B cell (primary cell): ENCODE measurements at regions not wholly inside any gene's neighbourhood (a gene's known extent, or its start where the extent isn't known, plus 50 kb on each side); places are given as distances from the start of the nearest gene placed in this dataset.

ENCODE experiments used
- ATAC-seq: fragments of 200-7000 bp; cut with Tn5 transposase; one replicate; pipeline ENCODE4 v1.10.0; 2021; ENCODE audit warnings: low read depth, mild to moderate bottlenecking, moderate number of reproducible peaks, moderate library complexity
- CTCF ChIA-PET: fragments of 350-600 bp; sonication (Branson Sonifier 250); formaldehyde crosslinking; loops from one replicate; lab custom pipeline; 2021; ENCODE audit warnings: antibody characterized with exemption, inconsistent platforms; lab: Charles Lee
- POLR2A ChIA-PET: fragments of 350-600 bp; sonication (Branson Sonifier 250); formaldehyde crosslinking; loops from one replicate; lab custom pipeline; 2021; ENCODE audit warnings: antibody characterized with exemption; lab: Charles Lee
- DNase-seq: peaks from one replicate; pipeline ENCODE4 v3.0.0; 2013
- H2AFZ ChIP-seq: 2 replicates; pipeline ENCODE4 v1.6.1; 2012; ENCODE audit warnings: mild to moderate bottlenecking, low read depth, low read length; ENCODE audit not compliant: insufficient read depth, poor library complexity, severe bottlenecking
- H3K27ac ChIP-seq, 2 donors: 1 replicate in 1 of 2; 2 replicates in 1 of 2; pipeline ENCODE4 v1.5.1; 2012 to 2013; ENCODE audit warnings: low read length in 2 of 2, mild to moderate bottlenecking in 2 of 2, moderate library complexity in 1 of 2
- H3K27me3 ChIP-seq, 4 experiments: fragments of 200-600 bp in 1 of 4; sonication (generic) in 1 of 4; replicated peaks in 1 of 4; 1 replicate in 2 of 4; 2 replicates in 2 of 4; pipeline versions ENCODE4 v1.6.1 to v1.7.0; 2013 to 2016; ENCODE audit warnings: low read length in 3 of 4, mild to moderate bottlenecking in 2 of 4, mixed read lengths in 1 of 4, moderate library complexity in 1 of 4; ENCODE audit not compliant: insufficient read depth in 4 of 4, control insufficient read depth in 3 of 4; ENCODE audit errors: control extremely low read depth in 1 of 4
- H3K36me3 ChIP-seq, 2 experiments: replicated peaks in 1 of 2; 1 replicate in 1 of 2; 2 replicates in 1 of 2; pipeline versions ENCODE4 v1.6.1 to v1.7.1; 2013; ENCODE audit warnings: low read length in 1 of 2; ENCODE audit not compliant: insufficient read depth in 2 of 2, control insufficient read depth in 1 of 2; ENCODE audit errors: control extremely low read depth in 1 of 2, extremely low read depth in 1 of 2
- H3K4me1 ChIP-seq, 2 donors: fragments of 200-600 bp in 1 of 2; sonication (generic) in 1 of 2; 1 replicate in 1 of 2; 2 replicates in 1 of 2; pipeline versions ENCODE4 v1.5.1 to v1.6.1; 2013 to 2017; ENCODE audit warnings: low read length in 2 of 2; ENCODE audit not compliant: control insufficient read depth in 2 of 2, insufficient read depth in 2 of 2
- H3K4me2 ChIP-seq: replicated peaks from 2 replicates; pipeline ENCODE3; 2012; ENCODE audit warnings: mild to moderate bottlenecking, low read depth, low read length; ENCODE audit not compliant: poor library complexity, severe bottlenecking
- H3K4me3 ChIP-seq, 5 experiments: fragments of 200-600 bp in 1 of 5; sonication (generic) in 1 of 5; 1 replicate in 3 of 5; 2 replicates in 2 of 5; pipeline versions ENCODE4 v1.5.1 to v1.7.0; 2011 to 2016; ENCODE audit warnings: low read length in 4 of 5, mild to moderate bottlenecking in 4 of 5, low read depth in 2 of 5, control low read depth in 1 of 5, moderate library complexity in 1 of 5; ENCODE audit not compliant: insufficient read depth in 1 of 5; ENCODE audit errors: control extremely low read depth in 1 of 5, extremely low read depth in 1 of 5
- H3K79me2 ChIP-seq: fragments of 200-600 bp; sonication (generic); one replicate; pipeline ENCODE4 v1.6.0; 2016; ENCODE audit warnings: low read length; ENCODE audit not compliant: control insufficient read depth, insufficient read depth
- H3K9ac ChIP-seq: fragments of 200-600 bp; sonication (generic); 2 replicates; pipeline ENCODE4 v1.6.1; 2017; ENCODE audit warnings: mild to moderate bottlenecking, low read length, moderate library complexity
- H3K9me3 ChIP-seq, 3 donors: one replicate each; pipeline versions ENCODE4 v1.6.1 to v1.7.1; 2013; ENCODE audit warnings: low read length in 2 of 3; ENCODE audit not compliant: control insufficient read depth in 2 of 3, insufficient read depth in 1 of 3; ENCODE audit errors: control extremely low read depth in 1 of 3
- H4K20me1 ChIP-seq: 2 replicates; pipeline ENCODE4 v1.6.0; 2012; ENCODE audit warnings: mild to moderate bottlenecking, low read length; ENCODE audit not compliant: insufficient read depth, control insufficient read depth, poor library complexity, severe bottlenecking
- H3K27ac Mint-ChIP-seq: one replicate; pipeline ENCODE4 v1.8.0; 2021; ENCODE audit warnings: mixed read lengths
- H3K27me3 Mint-ChIP-seq: one replicate; pipeline ENCODE4 v1.8.0; 2021; ENCODE audit warnings: mixed read lengths
- H3K4me1 Mint-ChIP-seq: one replicate; pipeline ENCODE4 v1.8.0; 2021; ENCODE audit warnings: mixed read lengths
- H3K4me3 Mint-ChIP-seq: one replicate; pipeline ENCODE4 v1.8.0; 2021; ENCODE audit warnings: mixed read lengths
- H3K9me3 Mint-ChIP-seq: one replicate; pipeline ENCODE4 v1.8.0; 2022; ENCODE audit warnings: mixed read lengths; ENCODE audit not compliant: insufficient read depth
- EZH2 ChIP-seq: IDR thresholded peaks from 2 replicates; pipeline ENCODE4 v1.6.1; 2012; ENCODE audit warnings: borderline replicate concordance, low read depth, mild to moderate bottlenecking, moderate library complexity, low read length; ENCODE audit not compliant: insufficient read depth, poor library complexity, severe bottlenecking
- WGBS: methylation state at CpG from one replicate; pipeline ENCODE4 v1.1.5; 2013; ENCODE audit warnings: missing lambda C conversion rate; ENCODE audit not compliant: insufficient coverage; 5-methylcytosine and 5-hydroxymethylcytosine counted together
- intact Hi-C: fragments of 100-400 bp; cut with micrococcal nuclease; formaldehyde crosslinking; loops from one replicate; pipeline ENCODE4 v1.10.0; 2022
- TF ChIP-seq, protein P1 (sequence below): fragments of 200-600 bp; IDR thresholded peaks from one replicate; pipeline ENCODE4 v1.8.0; 2022; ENCODE audit warnings: antibody characterized with exemption, mild to moderate bottlenecking

DNA sequence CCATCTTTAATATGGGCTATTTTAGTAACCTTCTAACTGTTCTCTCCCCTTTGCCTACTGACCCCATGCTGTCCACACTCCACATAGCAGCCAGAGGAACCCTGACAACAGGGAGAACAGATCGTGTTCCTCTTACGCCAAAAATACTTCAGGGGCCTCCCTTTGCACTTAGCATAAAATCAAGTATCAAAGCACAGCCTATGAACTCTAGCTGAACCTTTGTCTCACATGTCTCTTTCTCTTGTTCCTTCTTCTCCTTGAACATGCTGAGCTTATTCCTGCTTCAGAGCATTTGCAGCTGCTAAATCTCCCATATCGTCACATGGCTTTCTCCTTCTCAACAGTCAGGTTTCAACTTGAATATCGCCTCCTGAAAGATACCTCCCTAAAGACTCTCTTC is 698.8 kb upstream of the C9orf72 start:
- intact Hi-C loops, result no loop called here
- Mint-ChIP-seq H3K4me1 (no peaks in the 10 kb centered on the region), H3K9me3 (peaks cover 6% of the 10 kb centered on the region), H3K27ac (no peak overlapping the region), H3K4me3 (no peak overlapping the region), H3K27me3 (no peaks in the 10 kb centered on the region)
- Histone ChIP-seq H3K4me1 (no peaks in the 10 kb centered on the region), H3K79me2 (no peaks in the 10 kb centered on the region), H2AFZ (no peak overlapping the region), H4K20me1 (no peaks in the 10 kb centered on the region), H3K27ac (no peak overlapping the region), H3K9ac (no peak overlapping the region), H3K36me3 (no peaks in the 10 kb centered on the region), H3K27me3 (no peaks in the 10 kb centered on the region), H3K4me3 (no peak overlapping the region), H3K9me3 (no peaks in the 10 kb centered on the region), H3K4me2 (no peak overlapping the region)
- ATAC-seq, result no peak
- no peak for TF ChIP-seq EZH2
- TF ChIP-seq, protein P1, sequence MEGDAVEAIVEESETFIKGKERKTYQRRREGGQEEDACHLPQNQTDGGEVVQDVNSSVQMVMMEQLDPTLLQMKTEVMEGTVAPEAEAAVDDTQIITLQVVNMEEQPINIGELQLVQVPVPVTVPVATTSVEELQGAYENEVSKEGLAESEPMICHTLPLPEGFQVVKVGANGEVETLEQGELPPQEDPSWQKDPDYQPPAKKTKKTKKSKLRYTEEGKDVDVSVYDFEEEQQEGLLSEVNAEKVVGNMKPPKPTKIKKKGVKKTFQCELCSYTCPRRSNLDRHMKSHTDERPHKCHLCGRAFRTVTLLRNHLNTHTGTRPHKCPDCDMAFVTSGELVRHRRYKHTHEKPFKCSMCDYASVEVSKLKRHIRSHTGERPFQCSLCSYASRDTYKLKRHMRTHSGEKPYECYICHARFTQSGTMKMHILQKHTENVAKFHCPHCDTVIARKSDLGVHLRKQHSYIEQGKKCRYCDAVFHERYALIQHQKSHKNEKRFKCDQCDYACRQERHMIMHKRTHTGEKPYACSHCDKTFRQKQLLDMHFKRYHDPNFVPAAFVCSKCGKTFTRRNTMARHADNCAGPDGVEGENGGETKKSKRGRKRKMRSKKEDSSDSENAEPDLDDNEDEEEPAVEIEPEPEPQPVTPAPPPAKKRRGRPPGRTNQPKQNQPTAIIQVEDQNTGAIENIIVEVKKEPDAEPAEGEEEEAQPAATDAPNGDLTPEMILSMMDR, result no peak
- 86% methylated on average over 3 of the region's 4 CpGs for WGBS
- POLR2A ChIA-PET, result no interaction called here
- CTCF ChIA-PET, result no interaction called here
- no peak for DNase-seq

DNA sequence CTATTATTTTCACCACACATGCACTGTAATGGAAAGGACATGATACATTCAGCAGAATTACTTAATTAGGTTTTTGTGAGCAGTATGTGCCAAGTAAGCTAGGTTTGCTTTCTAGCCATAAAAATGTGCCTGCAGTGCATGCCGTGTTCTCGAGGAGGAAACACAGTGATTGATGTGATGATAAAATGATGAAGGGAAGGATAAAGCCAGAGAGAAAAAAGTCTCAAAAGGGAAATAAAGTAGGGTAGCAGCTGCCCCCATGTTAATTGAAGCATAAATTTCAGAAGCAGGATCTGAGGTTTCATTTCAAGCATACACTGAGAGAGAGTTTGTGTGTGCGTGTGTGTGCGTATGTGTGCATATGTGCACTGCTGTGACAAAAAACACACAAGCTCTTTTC is 714.2 kb upstream of the C9orf72 start:
- DNase-seq (no peak), ATAC-seq (no peak)
- Mint-ChIP-seq H3K9me3 (peaks cover 2% of the 10 kb centered on the region), H3K4me3 (no peak overlapping the region), H3K4me1 (no peaks in the 10 kb centered on the region), H3K27ac (no peak overlapping the region), H3K27me3 (no peaks in the 10 kb centered on the region)
- no peaks in the 10 kb centered on the region for H3K4me1 ChIP-seq
- POLR2A ChIA-PET, result no interaction called here
- intact Hi-C loops, result no loop called here
- H3K4me3 ChIP-seq, result no peak overlapping the region
- no peak for TF ChIP-seq EZH2
- TF ChIP-seq, protein P1, result no peak
- no peak overlapping the region for H2AFZ ChIP-seq
- H4K20me1 ChIP-seq, result no peaks in the 10 kb centered on the region
- H3K27me3 ChIP-seq, result no peaks in the 10 kb centered on the region
- H3K79me2 ChIP-seq, result no peaks in the 10 kb centered on the region
- no peak overlapping the region for H3K9ac ChIP-seq
- no peak overlapping the region for H3K4me2 ChIP-seq
- CTCF ChIA-PET, result no interaction called here
- no peaks in the 10 kb centered on the region for H3K36me3 ChIP-seq
- WGBS, result 28% methylated on average over 2 of the region's 4 CpGs
- no peak overlapping the region for H3K27ac ChIP-seq
- no peaks in the 10 kb centered on the region for H3K9me3 ChIP-seq
